GM23338 (cell line): ENCODE measurements at regions not wholly inside any gene's neighbourhood (a gene's known extent, or its start where the extent isn't known, plus 50 kb on each side); places are given as distances from the start of the nearest gene placed in this dataset.

Source experiments
- CREB1 ChIP-seq: fragments of 250-450 bp; sonication (Bioruptor Pico); IDR thresholded peaks from 2 replicates; pipeline ENCODE4 v1.5.0; 2020; ENCODE audit warnings: low read depth, mild to moderate bottlenecking, moderate library complexity
- EZH2 ChIP-seq: fragments of 200-600 bp; sonication (generic); IDR thresholded peaks from one replicate; pipeline ENCODE4 v1.8.0; 2017; ENCODE audit warnings: antibody characterized with exemption, mild to moderate bottlenecking, low read depth; ENCODE audit not compliant: unreplicated experiment
- EZH2phosphoT487 ChIP-seq: fragments of 200-600 bp; sonication (generic); IDR thresholded peaks from one replicate; pipeline ENCODE4 v1.8.1; 2018; ENCODE audit warnings: antibody characterized with exemption; ENCODE audit not compliant: unreplicated experiment
- JUNB ChIP-seq: IDR thresholded peaks from one replicate; pipeline ENCODE4 v1.6.1; 2016; ENCODE audit warnings: antibody characterized with exemption; ENCODE audit not compliant: unreplicated experiment
- NANOG ChIP-seq: IDR thresholded peaks from 2 replicates; pipeline ENCODE4 v1.6.1; 2016; ENCODE audit warnings: antibody characterized with exemption, borderline replicate concordance
- POLR2AphosphoS5 ChIP-seq: IDR thresholded peaks from 2 replicates; pipeline ENCODE4 v1.6.1; 2016; ENCODE audit warnings: antibody characterized with exemption, low read depth
- REST ChIP-seq: IDR thresholded peaks from one replicate; pipeline ENCODE4 v1.6.1; 2018; ENCODE audit warnings: antibody characterized with exemption; ENCODE audit not compliant: unreplicated experiment
- STAT1 ChIP-seq: IDR thresholded peaks from one replicate; pipeline ENCODE4 v1.6.1; 2016; ENCODE audit warnings: antibody characterized with exemption; ENCODE audit not compliant: unreplicated experiment
- ZNF114 ChIP-seq: fragments of 250-450 bp; sonication (Bioruptor Pico); IDR thresholded peaks from 2 replicates; pipeline ENCODE4 v1.5.0; 2020; ENCODE audit warnings: mild to moderate bottlenecking, moderate library complexity
- ZNF331 ChIP-seq: fragments of 250-450 bp; sonication (Bioruptor Pico); IDR thresholded peaks from 2 replicates; pipeline ENCODE4 v1.5.0; 2020; ENCODE audit warnings: low read depth, mild to moderate bottlenecking, moderate library complexity
- ZNF462 ChIP-seq: fragments of 250-450 bp; sonication (Bioruptor Pico); IDR thresholded peaks from 2 replicates; pipeline ENCODE4 v1.5.0; 2020; ENCODE audit warnings: mild to moderate bottlenecking, moderate library complexity
- TF ChIP-seq, protein P1 (sequence below), 2 experiments: fragments of 200-600 bp in 1 of 2; sonication (generic) in 1 of 2; conservative IDR thresholded peaks; 2 replicates each; pipeline versions ENCODE4 v1.5.1 to v1.6.1; 2016 to 2017; ENCODE audit warnings: antibody characterized with exemption in 2 of 2, low read depth in 2 of 2, mild to moderate bottlenecking in 2 of 2, moderate library complexity in 1 of 2
- TF ChIP-seq, protein P2 (sequence below): IDR thresholded peaks from 2 replicates; pipeline ENCODE4 v1.6.1; 2016; ENCODE audit warnings: antibody characterized with exemption

GRCh38 chr15:69992348-69992747, 105.4 kb downstream of the TLE3 start:
- TF ChIP-seq, protein P1, sequence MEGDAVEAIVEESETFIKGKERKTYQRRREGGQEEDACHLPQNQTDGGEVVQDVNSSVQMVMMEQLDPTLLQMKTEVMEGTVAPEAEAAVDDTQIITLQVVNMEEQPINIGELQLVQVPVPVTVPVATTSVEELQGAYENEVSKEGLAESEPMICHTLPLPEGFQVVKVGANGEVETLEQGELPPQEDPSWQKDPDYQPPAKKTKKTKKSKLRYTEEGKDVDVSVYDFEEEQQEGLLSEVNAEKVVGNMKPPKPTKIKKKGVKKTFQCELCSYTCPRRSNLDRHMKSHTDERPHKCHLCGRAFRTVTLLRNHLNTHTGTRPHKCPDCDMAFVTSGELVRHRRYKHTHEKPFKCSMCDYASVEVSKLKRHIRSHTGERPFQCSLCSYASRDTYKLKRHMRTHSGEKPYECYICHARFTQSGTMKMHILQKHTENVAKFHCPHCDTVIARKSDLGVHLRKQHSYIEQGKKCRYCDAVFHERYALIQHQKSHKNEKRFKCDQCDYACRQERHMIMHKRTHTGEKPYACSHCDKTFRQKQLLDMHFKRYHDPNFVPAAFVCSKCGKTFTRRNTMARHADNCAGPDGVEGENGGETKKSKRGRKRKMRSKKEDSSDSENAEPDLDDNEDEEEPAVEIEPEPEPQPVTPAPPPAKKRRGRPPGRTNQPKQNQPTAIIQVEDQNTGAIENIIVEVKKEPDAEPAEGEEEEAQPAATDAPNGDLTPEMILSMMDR (conservative IDR thresholded peaks at IDR 0.05; ENCODE audit: low read depth in 2 of 2) = no peak
- TF ChIP-seq CREB1 = no peak
- TF ChIP-seq POLR2AphosphoS5 = no peak
- no peak for TF ChIP-seq REST
- no peak for TF ChIP-seq NANOG
- no peak for TF ChIP-seq EZH2
- no peak for TF ChIP-seq EZH2phosphoT487
- TF ChIP-seq ZNF114 (CRISPR knock-in tag) = no peak
- TF ChIP-seq, protein P2, sequence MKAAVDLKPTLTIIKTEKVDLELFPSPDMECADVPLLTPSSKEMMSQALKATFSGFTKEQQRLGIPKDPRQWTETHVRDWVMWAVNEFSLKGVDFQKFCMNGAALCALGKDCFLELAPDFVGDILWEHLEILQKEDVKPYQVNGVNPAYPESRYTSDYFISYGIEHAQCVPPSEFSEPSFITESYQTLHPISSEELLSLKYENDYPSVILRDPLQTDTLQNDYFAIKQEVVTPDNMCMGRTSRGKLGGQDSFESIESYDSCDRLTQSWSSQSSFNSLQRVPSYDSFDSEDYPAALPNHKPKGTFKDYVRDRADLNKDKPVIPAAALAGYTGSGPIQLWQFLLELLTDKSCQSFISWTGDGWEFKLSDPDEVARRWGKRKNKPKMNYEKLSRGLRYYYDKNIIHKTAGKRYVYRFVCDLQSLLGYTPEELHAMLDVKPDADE = no peak
- TF ChIP-seq STAT1 = no peak
- TF ChIP-seq JUNB = no peak
- TF ChIP-seq ZNF462 = no peak
- no peak for TF ChIP-seq ZNF331
